HG02885 (cell line): ENCODE measurements at regions not wholly inside any gene's neighbourhood (a gene's known extent, or its start where the extent isn't known, plus 50 kb on each side); places are given as distances from the start of the nearest gene placed in this dataset.
A peak's percentile ranks its signal among the peaks of the same experiment; 100 is the strongest.

ENCODE experiments used
- ATAC-seq: cut with Tn5 transposase; IDR thresholded peaks from one replicate; pipeline ENCODE4 v1.9.1; 2021; ENCODE audit warnings: mild to moderate bottlenecking; ENCODE audit not compliant: unreplicated experiment, poor library complexity

- no peak for ATAC-seq
Observed at GRCh38 chr6:14867802-14868201, 378.1 kb upstream of the JARID2 start.

GRCh38 chr6:14871221-14871620 lies 374.6 kb upstream of the JARID2 start:
- no peak for ATAC-seq

GRCh38 chr6:14873101-14873500 lies 372.8 kb upstream of the JARID2 start:
- ATAC-seq, result no peak

GRCh38 chr6:14873781-14874441 lies 372.0 kb upstream of the JARID2 start:
- ATAC-seq, result no peak

GRCh38 chr6:14874975-14875480 lies 370.8 kb upstream of the JARID2 start:
- no peak for ATAC-seq

- ATAC-seq, result peak; percentile 60
Observed at GRCh38 chr6:14875481-14876063, 370.3 kb upstream of the JARID2 start.

- ATAC-seq, result peak; percentile 57
Observed at GRCh38 chr6:14876778-14877613, 368.9 kb upstream of the JARID2 start.

GRCh38 chr6:14877758-14878157 lies 368.1 kb upstream of the JARID2 start:
- ATAC-seq, result no peak

GRCh38 chr6:14880052-14880451 lies 365.8 kb upstream of the JARID2 start:
- ATAC-seq, result no peak

GRCh38 chr6:14880677-14881076 lies 365.2 kb upstream of the JARID2 start:
- ATAC-seq, result no peak

GRCh38 chr6:14881398-14881797 lies 364.5 kb upstream of the JARID2 start:
- no peak for ATAC-seq

GRCh38 chr6:14882394-14883026 lies 363.4 kb upstream of the JARID2 start:
- ATAC-seq, result no peak

GRCh38 chr6:14883921-14884320 lies 361.9 kb upstream of the JARID2 start:
- ATAC-seq, result no peak

- ATAC-seq, result no peak
Observed at GRCh38 chr6:14885498-14885897, 360.4 kb upstream of the JARID2 start.

- ATAC-seq, result no peak
Observed at GRCh38 chr6:14887181-14887580, 358.7 kb upstream of the JARID2 start.

- no peak for ATAC-seq
Observed at GRCh38 chr6:14887986-14888574, 357.8 kb upstream of the JARID2 start.

GRCh38 chr6:14888575-14889000 lies 357.3 kb upstream of the JARID2 start:
- no peak for ATAC-seq

GRCh38 chr6:14889188-14889587 lies 356.7 kb upstream of the JARID2 start:
- no peak for ATAC-seq

- no peak for ATAC-seq
Observed at GRCh38 chr6:14889611-14890593, 356.0 kb upstream of the JARID2 start.
